HG03280 (cell line): ENCODE measurements at regions not wholly inside any gene's neighbourhood (a gene's known extent, or its start where the extent isn't known, plus 50 kb on each side); places are given as distances from the start of the nearest gene placed in this dataset.

Experiments
- ATAC-seq: cut with Tn5 transposase; IDR thresholded peaks from one replicate; pipeline ENCODE4 v1.9.1; 2021; ENCODE audit warnings: mild to moderate bottlenecking, moderate library complexity; ENCODE audit not compliant: unreplicated experiment

DNA sequence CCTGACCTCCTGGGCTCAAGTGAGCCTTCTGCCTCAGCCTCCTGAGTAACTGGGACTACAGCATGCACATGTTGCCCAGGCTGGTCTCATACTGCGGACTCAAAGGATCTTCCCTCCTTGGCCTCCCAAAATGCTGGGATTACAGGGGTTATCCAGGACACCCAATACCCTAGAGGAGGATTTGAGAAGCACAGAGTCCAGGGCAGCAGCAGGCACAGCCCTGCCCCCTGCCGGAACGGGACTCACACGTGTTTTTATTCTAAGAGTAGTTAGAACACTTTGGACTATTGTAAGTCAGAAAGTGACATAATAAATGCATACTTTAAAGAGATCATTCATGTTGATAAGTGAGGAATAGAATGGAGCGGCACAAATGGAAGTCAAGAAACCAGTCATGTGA is 80.2 kb downstream of the C6orf118 start:
- no peak for ATAC-seq

DNA sequence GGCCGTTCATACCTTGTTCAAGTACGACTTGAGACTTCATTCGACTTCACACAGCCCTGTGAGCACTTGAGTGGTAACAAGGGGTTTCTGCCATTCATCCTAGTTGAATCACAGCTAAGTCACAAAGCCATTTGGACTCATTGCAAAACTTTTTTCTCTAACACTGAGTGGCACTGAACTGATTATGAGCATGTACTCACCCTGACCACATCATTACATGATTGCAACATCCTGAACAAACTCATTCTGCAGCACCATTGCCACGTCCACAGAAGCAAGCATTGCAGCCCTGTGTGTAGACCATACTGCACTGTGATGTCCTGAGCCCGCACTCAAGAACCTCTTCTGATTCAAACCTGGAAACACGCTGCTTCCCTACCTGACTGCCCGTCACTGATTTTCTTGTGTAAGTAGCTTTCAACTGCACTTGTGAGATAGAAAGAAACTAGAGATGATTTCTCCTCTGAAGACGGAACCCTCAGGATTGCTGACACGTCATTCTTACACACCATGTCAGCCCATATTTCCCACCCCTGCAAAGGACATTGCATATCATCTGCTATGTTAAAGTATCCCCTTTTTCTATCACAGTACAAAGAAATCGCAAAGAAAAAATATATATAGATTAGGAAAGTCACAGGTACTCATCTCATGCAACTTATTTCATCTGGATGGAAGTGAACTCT is 81.6 kb downstream of the C6orf118 start:
- no peak for ATAC-seq

GRCh38 chr6:165223736-165224135 is 85.7 kb downstream of the C6orf118 start:
- no peak for ATAC-seq

DNA sequence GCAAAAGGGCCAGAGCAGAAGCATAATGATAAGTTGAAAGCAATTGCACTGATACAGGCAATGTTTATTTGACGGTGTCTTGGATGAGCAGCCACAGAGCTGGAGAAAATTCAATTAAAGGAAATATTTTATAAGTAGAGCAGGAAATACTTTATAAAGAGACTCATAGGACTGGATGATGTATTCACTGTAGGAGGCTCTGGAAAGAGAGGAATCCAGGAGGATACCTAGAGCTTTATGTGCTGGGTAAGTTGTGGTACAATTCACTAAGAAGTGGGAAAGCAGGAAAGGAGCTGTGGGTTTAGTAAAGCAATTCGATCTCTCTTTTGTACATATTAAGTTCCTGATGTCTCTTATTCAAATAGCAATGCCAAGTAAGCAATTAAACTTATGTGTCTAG is 86.3 kb downstream of the C6orf118 start:
- ATAC-seq = no peak

DNA sequence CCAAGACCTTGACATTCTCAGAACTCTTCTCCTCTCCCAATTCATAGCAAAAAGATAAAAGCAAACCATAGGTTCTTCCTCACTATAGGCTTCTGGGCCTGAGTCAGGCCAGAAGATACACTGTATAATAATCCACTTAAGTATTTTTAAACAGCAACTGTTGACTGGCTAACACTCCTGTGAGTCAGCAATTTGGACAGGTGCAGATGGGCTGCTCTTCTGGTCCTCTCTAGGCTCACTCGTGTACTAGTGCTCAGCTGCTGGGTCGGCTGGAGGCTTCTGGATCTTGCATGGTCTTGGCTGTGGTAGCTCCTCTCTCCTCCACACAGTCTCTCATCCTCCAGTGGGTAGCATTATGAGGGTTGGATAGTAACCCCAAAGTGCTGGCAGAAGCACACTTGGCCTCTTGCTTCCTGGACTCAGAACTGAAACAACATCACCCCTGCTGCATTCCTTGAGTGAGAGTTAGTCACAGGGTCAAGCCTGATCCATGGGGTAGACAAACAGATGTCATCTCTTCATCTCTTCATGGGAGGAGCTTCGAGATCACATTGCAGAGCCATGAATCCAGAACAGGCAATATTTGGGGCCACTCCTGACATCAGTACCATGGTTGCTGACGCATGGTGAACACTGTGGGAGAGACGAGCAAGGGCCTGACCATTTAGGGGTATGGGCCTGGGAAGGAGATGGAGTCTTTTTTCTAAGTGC is 86.9 kb downstream of the C6orf118 start:
- ATAC-seq = no peak

GRCh38 chr6:165220045-165220444 is 89.4 kb downstream of the C6orf118 start:
- no peak for ATAC-seq

- ATAC-seq = no peak
Measured at GRCh38 chr6:165219629-165220028, 89.8 kb downstream of the C6orf118 start.

DNA sequence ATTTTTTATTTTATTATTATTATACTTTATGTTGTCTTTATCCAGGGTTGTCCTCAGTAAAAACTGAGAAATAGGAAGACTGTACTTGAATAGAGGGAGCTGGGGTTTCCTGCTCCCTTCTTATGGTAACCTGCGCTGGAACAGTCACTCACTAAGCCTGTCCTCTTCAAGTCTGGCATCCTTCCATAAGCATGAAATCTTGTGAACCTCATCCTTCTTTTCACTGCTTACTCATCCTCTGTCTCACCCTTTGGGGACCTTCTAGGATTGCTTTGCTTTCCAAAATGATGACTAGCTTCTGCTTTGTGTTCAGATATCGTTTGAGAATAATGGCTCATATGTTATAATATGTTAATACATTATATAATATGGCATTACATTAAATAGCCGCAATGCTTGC is 90.6 kb downstream of the C6orf118 start:
- ATAC-seq = no peak

- no peak for ATAC-seq
Measured at GRCh38 chr6:165206798-165207197, 102.6 kb downstream of the C6orf118 start.

- no peak for ATAC-seq
Measured at GRCh38 chr6:165205632-165206031, 103.8 kb downstream of the C6orf118 start.

DNA sequence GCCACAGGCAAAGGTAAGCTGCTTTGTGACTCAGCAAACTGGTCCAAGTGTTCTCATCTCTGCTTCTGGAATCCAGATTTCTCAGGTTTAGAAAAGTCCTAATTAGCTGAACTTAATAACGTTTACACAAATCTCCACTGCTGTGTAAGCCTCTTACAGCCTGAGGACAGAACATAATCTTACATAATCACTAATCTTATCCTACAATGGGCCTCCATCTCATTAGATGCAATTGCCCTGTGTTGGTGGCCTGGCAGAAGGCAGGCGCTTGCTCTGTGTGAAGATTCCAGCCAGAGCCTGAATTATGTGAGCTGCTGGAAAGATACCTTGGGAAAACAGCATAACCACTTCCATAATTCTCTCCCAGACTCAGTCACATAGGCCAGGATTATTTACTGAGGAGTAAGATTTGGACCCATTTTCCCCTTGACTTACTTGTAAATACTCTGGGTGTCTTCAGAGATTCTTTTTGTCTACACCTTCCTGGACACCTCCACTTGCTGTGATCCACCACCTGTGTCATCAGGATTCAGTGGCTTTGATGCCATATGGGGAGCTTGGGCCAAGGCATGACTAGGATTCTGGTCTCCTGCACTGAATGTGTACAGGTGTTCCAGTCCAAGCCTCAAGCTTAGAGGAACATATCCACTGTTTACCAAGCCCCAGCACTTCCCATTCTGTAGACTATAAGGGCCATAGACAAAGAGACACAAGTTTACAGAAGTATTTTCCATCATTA is 104.4 kb downstream of the C6orf118 start:
- no peak for ATAC-seq

- ATAC-seq = no peak
Measured at GRCh38 chr6:165200178-165200577, 109.2 kb downstream of the C6orf118 start.

DNA sequence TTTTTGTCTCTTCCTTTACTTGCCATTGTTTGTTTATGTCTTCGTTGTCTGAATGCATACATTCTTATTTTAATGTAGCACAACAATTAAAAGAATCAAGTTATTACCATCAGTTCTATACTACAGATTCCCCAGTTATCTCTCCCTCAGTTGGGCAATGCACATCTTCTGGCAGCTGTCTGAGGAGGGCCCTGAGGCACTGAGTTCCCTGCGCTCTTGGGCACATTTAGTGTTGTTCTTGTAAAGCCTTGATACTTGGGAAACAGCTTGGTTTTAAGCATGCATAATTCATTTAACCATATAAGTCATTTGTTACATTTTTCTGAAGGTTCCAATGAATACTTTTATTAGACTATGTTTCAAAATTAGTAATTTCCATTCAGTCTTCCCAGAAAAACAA is 117.9 kb downstream of the C6orf118 start:
- ATAC-seq = no peak

DNA sequence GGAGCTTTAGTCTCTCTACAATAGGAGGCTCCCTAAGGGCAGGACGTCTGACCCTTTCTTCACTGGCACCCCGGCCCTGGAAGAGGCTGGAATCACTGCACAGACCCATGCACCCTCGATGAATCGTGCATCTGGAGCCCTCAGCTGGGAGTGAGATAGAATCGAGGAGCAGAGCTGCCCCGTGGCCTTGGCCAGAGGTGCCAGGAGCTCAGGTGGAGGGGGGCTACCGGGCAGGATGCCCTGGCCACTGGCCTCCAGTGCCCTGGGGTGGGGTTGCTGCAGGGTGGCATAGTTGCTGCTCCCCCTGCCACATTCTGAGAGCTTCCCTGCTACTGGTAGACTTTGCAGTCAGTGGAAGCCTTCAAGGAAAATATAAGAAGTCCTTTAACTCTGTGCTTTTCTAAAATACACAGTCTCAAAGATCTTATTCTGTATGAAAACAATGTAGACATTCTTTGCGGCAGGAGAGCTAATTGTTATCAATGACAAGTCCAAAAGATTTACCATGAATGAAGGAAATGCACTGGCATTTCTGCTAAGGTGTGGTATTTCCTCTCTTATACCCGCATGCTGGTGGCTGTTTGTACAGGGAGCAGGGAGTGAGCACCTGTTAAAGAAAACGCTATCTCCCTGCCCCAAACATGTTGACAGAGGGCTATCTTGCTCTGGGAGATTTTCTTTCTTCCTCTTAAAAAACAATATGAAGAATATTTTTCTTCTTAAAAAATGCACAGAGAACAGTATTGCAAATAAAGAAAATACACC is 122.8 kb downstream of the C6orf118 start:
- no peak for ATAC-seq

DNA sequence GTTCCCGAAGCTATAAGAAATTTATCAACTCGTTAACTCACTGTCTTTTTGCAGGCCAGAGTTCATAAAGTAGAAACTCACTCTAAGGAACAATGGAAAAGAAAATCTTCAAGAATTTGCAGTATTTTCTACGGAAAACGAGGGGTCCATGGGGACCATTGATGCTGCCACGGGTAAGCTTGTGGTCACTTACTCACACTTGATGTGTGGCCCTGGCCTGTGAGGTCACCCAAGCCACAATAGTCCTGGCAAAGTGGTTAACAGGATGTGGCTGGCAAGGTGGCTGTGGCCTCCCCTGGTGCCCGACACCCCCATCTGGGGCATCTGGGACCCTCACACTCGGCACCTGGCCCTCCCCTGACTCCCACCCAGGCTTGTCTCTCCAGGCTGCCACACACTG is 123.4 kb downstream of the C6orf118 start:
- no peak for ATAC-seq

GRCh38 chr6:165184192-165184979 is 125.0 kb downstream of the C6orf118 start:
- ATAC-seq = no peak

DNA sequence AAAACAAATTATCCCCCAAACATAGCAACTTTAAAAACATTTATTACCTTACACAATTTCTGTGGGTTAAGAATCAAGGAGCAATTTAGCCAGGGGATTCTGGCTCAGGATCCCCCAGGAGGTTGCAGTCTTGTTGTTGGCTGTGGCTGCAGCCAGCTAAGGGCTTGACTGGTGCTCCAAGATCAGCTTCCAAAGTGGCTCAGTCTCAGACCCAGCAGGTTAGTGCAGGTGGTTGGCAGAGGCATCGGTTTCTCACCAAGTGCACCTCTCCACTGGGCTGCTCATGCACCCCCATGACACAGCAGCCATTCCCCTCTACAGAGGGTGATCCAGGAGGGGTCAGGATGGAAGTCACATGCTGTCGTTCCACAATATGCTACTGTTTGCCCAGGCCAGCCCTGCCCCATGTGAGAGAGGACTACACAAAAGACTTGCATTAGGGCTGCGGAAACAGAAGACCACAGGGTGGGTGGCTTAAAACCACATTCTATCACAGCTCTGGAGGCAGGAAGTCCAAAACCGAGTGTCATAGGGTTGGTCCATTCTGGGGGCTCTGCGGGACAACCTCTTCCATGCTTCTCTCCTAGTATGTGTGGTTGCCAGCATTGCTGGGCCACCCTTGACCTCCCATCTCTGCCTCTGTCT is 125.8 kb downstream of the C6orf118 start:
- ATAC-seq = no peak

- no peak for ATAC-seq
Measured at GRCh38 chr6:165183071-165183470, 126.3 kb downstream of the C6orf118 start.

DNA sequence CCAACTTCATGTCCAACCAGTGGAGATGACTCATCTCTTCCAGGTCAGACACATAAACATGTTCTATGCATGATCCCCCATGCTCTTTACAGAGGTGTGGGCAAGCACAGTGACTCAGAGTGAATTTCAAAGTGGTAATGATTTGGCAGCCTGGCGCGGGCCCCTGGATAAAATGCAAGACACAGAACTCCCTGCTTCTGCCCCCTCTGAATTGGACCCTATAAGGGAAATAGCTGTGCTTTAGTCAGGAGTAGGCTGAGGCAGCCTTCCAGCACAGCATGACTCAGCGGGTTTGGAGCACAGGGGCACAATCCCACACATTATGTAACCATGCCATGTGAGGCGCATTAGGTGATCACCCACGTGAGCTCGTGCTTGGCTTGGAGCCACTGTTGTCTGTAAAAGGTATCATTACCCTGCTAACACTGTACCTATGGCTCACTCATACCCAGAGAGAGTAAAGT is 127.4 kb downstream of the C6orf118 start:
- no peak for ATAC-seq

DNA sequence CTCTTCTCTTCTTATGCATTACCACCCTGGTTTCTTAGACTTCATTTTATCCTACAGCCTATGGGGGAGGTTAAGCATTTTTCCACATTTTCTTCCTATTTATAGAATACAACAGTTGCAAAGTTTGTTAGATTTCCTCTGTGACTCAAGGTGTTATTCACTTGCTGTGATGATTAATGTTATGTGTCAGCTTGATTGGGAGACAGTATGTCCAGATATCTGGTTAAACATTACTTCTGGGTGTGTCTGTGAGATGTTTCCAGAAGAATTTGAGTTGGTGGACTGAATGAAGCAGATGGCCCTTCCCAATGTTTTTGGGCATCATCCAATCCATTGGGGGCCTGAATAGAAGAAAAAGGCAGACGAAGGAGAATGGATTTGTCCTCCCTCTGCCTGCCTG is 131.3 kb downstream of the C6orf118 start:
- ATAC-seq = no peak
